Endothelial cell of umbilical vein (primary cell): ENCODE measurements at regions not wholly inside any gene's neighbourhood (a gene's known extent, or its start where the extent isn't known, plus 50 kb on each side); places are given as distances from the start of the nearest gene placed in this dataset.

Source experiments
- BruUV-seq: library from RNA; stranded (reverse); fragments of 400-500 nt; replicated peaks from 2 replicates; lab custom pipeline; 2021; lab: Mats Ljungman, UMichigan
- CTCF ChIA-PET: fragments of 300-600, 350-600 bp; sonication (Branson Sonifier 250); formaldehyde crosslinking; loops from one replicate; lab custom pipeline; 2021; ENCODE audit warnings: antibody characterized with exemption, inconsistent platforms; lab: Charles Lee
- POLR2A ChIA-PET: fragments of 300-600, 350-600 bp; sonication (Branson Sonifier 250); formaldehyde crosslinking; loops from one replicate; lab custom pipeline; 2021; ENCODE audit warnings: antibody characterized with exemption, inconsistent platforms; lab: Charles Lee
- DNase-seq: peaks from one replicate; pipeline ENCODE4 v3.0.0-alpha.2; 2011; ENCODE audit warnings: low read depth, low spot score
- FAIRE-seq: peaks from 2 replicates; lab custom pipeline; 2011; peaks lifted over from hg19 to GRCh38; lab: Jason Lieb, UNC
- H2AFZ ChIP-seq: 2 replicates; pipeline ENCODE4 v1.6.0; 2012; ENCODE audit warnings: low read depth, low read length, control low read depth, inconsistent platforms
- H3K27ac ChIP-seq: 2 replicates; pipeline ENCODE4 v1.5.1; 2011; ENCODE audit warnings: low read depth, mild to moderate bottlenecking, control low read depth, low read length, moderate library complexity; ENCODE audit not compliant: insufficient read depth
- H3K27me3 ChIP-seq, 2 experiments: 2 replicates each; pipeline versions ENCODE4 v1.6.0 to v1.6.1; 2011; ENCODE audit warnings: low read length in 2 of 2, mixed read lengths in 1 of 2; ENCODE audit not compliant: control insufficient read depth in 2 of 2, insufficient read depth in 2 of 2
- H3K36me3 ChIP-seq, 2 experiments: 2 replicates in 1 of 2; 3 replicates in 1 of 2; pipeline ENCODE4 v1.5.1; 2011; ENCODE audit warnings: low read length in 2 of 2, mild to moderate bottlenecking in 1 of 2, moderate library complexity in 1 of 2; ENCODE audit not compliant: control insufficient read depth in 2 of 2, insufficient read depth in 2 of 2; ENCODE audit errors: extremely low read depth in 1 of 2
- H3K4me1 ChIP-seq: 3 replicates; pipeline ENCODE4 v1.5.1; 2011; ENCODE audit warnings: mild to moderate bottlenecking, low read length; ENCODE audit not compliant: control insufficient read depth, insufficient read depth; ENCODE audit errors: extremely low read depth
- H3K4me2 ChIP-seq: 2 replicates; pipeline ENCODE4 v1.6.1; 2011; ENCODE audit warnings: low read length, control low read depth, mixed read lengths; ENCODE audit not compliant: insufficient read depth
- H3K4me3 ChIP-seq, 3 experiments: fragments of 200-600 bp in 1 of 3; sonication (generic), shearing (Covaris generic) in 1 of 3; replicated peaks in 1 of 3; 2 replicates each; pipeline ENCODE4 v1.5.1; 2011 to 2016; ENCODE audit warnings: control low read depth in 3 of 3, low read length in 3 of 3, mild to moderate bottlenecking in 2 of 3, inconsistent platforms in 1 of 3, low read depth in 1 of 3, moderate library complexity in 1 of 3; ENCODE audit not compliant: insufficient read depth in 1 of 3
- H3K79me2 ChIP-seq: 2 replicates; pipeline ENCODE4 v1.6.0; 2012; ENCODE audit warnings: low read length, inconsistent platforms; ENCODE audit not compliant: control insufficient read depth, insufficient read depth
- H3K9ac ChIP-seq: replicated peaks from 2 replicates; pipeline ENCODE3; 2011; ENCODE audit warnings: low read length, control low read depth; ENCODE audit not compliant: insufficient read depth; ENCODE audit errors: extremely low read depth
- H3K9me1 ChIP-seq: replicated peaks from 3 replicates; pipeline ENCODE4 v1.6.0; 2011; ENCODE audit warnings: mild to moderate bottlenecking, low read length; ENCODE audit not compliant: control insufficient read depth, insufficient read depth; ENCODE audit errors: extremely low read depth
- H3K9me3 ChIP-seq: replicated peaks from 2 replicates; pipeline ENCODE4 v1.5.1; 2012; ENCODE audit warnings: low read length, inconsistent platforms; ENCODE audit not compliant: control insufficient read depth, insufficient read depth
- H4K20me1 ChIP-seq: replicated peaks from 2 replicates; pipeline ENCODE3; 2011; ENCODE audit warnings: mild to moderate bottlenecking, low read length; ENCODE audit not compliant: control insufficient read depth, insufficient read depth; ENCODE audit errors: extremely low read depth
- CTCF ChIP-seq, 2 donors: IDR thresholded peaks; 1 replicate in 1 of 2; 2 replicates in 1 of 2; pipeline ENCODE4 v1.5.1; 2011; ENCODE audit warnings: low read length in 2 of 2, mild to moderate bottlenecking in 2 of 2, moderate library complexity in 2 of 2, control low read depth in 1 of 2, inconsistent platforms in 1 of 2, low read depth in 1 of 2; ENCODE audit not compliant: insufficient read depth in 1 of 2; ENCODE audit errors: extremely low read depth in 1 of 2
- EZH2 ChIP-seq: IDR thresholded peaks from 2 replicates; pipeline ENCODE4 v1.6.1; 2012; ENCODE audit warnings: borderline replicate concordance, low read depth, mild to moderate bottlenecking, moderate library complexity, low read length, inconsistent platforms; ENCODE audit not compliant: severe bottlenecking
- FOS ChIP-seq: IDR thresholded peaks from 2 replicates; pipeline ENCODE4 v1.6.1; 2011; ENCODE audit warnings: mild to moderate bottlenecking, low read length, moderate library complexity, borderline replicate concordance; ENCODE audit not compliant: insufficient read depth
- GATA2 ChIP-seq: IDR thresholded peaks from 2 replicates; pipeline ENCODE4 v1.7.0; 2011; ENCODE audit warnings: low read depth, mild to moderate bottlenecking, moderate library complexity, mixed read lengths, low read length; ENCODE audit not compliant: insufficient read length, insufficient read depth
- JUN ChIP-seq: IDR thresholded peaks from 2 replicates; pipeline ENCODE4 v1.6.1; 2011; ENCODE audit warnings: borderline replicate concordance, low read depth; ENCODE audit not compliant: insufficient read length, insufficient read depth
- MAX ChIP-seq: IDR thresholded peaks from 2 replicates; pipeline ENCODE4 v1.6.1; 2011; ENCODE audit not compliant: insufficient read depth, insufficient read length
- MYC ChIP-seq: IDR thresholded peaks from one replicate; pipeline ENCODE4 v1.6.1; 2011; ENCODE audit warnings: mild to moderate bottlenecking, low read depth, low read length
- POLR2A ChIP-seq: IDR thresholded peaks from 2 replicates; pipeline ENCODE4 v1.6.1; 2012; ENCODE audit warnings: low read depth, mild to moderate bottlenecking, control low read depth, low read length
- POLR2AphosphoS5 ChIP-seq: IDR thresholded peaks from 2 replicates; pipeline ENCODE4 v1.6.1; 2012; ENCODE audit warnings: low read depth, mild to moderate bottlenecking, control low read depth, low read length, moderate library complexity; ENCODE audit not compliant: insufficient read depth
- dilution Hi-C: fragments of 300-500 bp; cut with MboI; formaldehyde crosslinking; loops from one replicate; pipeline ENCODE4 v1.15.0; 2019; ENCODE audit warnings: low sequenced_read_pairs; ENCODE audit not compliant: extremely low pct_ligation_motif_present
- intact Hi-C: fragments of 100-400 bp; cut with micrococcal nuclease; formaldehyde crosslinking; loops from one replicate; pipeline ENCODE4 v1.10.0; 2022

GRCh38 chr17:68148936-68149335 is 98.9 kb upstream of the AMZ2 start:
- no peak for FAIRE-seq

More at GRCh38 chr17:68148936-68149335, 98.9 kb upstream of the AMZ2 start:
- TF ChIP-seq EZH2 (no peak), CTCF (IDR thresholded peaks at IDR 0.05; ENCODE audit: extremely low read depth in 1 of 2, insufficient read depth in 1 of 2, low read depth in 1 of 2, low read length in 2 of 2) (no peak), MAX (no peak), JUN (no peak), POLR2A (no peak), GATA2 (no peak), POLR2AphosphoS5 (no peak), FOS (no peak), MYC (no peak)
- H2AFZ ChIP-seq = no peak overlapping the region
- no peaks in the 10 kb centered on the region for H3K79me2 ChIP-seq
- no peaks in the 10 kb centered on the region for H3K36me3 ChIP-seq
- ChIA-PET POLR2A (no interaction called here), CTCF (no interaction called here)
- H3K27ac ChIP-seq = no peak overlapping the region
- no peaks in the 10 kb centered on the region for H3K9me3 ChIP-seq
- peaks cover 0 to 3% of the 10 kb centered on the region in 2 experiments for H3K27me3 ChIP-seq
- H3K9ac ChIP-seq = no peak overlapping the region
- H4K20me1 ChIP-seq = no peaks in the 10 kb centered on the region
- H3K4me1 ChIP-seq = no peaks in the 10 kb centered on the region
- no peak overlapping the region for H3K4me2 ChIP-seq
- BruUV-seq = no TSS peak
- H3K4me3 ChIP-seq = no peak overlapping the region
- H3K9me1 ChIP-seq = no peaks in the 10 kb centered on the region
- intact Hi-C loops (no loop called here), dilution Hi-C loops (no loop called here)
- no peak for DNase-seq
